Activated CD4-positive, alpha-beta T cell treated with anti-CD3 and anti-CD28 coated beads for 1 hour (primary cell): ENCODE measurements at regions not wholly inside any gene's neighbourhood (a gene's known extent, or its start where the extent isn't known, plus 50 kb on each side); places are given as distances from the start of the nearest gene placed in this dataset.

Source experiments
- DNase-seq: peaks from one replicate; pipeline ENCODE4 v3.0.0-alpha.2; 2020

DNA sequence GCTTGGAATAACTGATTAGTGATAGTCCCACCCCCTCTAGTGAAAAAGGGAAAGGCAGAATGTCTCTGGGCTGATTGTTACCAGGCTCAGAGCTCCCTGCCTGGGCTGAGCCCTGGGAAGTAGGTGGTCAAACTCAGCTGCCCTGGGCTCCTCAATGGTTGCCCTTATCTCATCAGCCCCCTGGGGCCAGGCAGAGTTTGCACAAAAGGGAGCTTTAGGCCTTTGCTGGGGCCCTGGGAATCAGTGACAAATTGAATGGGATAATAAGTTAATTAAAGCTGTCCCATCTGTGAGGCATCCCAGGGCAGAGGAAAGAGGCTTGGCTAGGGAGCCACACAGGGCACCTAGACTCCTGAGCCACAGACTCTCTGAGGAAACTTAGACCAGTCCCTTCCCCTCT is 89.0 kb downstream of the EFNB1 start:
- no peak for DNase-seq

DNA sequence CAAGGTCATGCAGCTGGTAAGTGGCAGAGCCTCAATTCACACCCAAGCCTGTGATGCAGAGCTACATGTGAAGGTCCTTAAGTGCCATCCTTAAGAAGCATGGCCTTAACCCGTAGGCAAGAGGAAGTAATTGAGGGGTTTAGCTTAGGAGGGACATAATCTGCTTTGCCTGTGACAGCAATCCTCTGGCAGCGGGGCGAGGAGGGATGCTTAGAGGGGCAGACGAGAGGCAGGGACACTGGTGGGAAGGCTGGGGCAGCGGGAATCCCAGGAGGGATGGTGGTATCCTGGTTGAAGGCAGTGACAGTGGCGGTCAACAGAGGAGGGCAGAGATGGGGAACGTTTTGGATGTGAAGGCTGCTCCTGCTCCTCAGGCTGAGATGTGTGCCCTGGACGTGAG is 88.1 kb downstream of the EFNB1 start:
- no peak for DNase-seq

DNA sequence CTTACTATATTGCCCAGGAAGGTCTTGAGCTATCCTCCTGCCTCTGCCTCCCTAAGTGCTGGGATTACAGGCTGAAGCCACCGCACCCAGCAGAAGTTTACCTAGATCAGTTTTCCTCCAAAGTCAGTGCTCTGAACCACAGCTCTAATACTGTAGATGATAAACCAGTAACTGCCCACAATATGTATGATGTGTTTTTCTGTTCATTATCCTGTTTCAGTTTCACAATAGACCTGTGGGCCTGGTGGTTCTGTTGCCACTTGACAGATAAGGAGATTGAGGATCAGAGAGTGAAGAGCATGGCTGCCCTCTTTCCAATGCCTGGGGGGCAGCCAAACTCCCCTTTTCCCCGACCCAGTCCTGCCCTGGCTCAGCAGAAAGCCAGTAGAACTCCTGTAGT is 87.0 kb downstream of the EFNB1 start:
- no peak for DNase-seq

- no peak for DNase-seq
Observed at GRCh38 chrX:68914479-68914946, 85.7 kb downstream of the EFNB1 start.

- DNase-seq, result no peak
Observed at GRCh38 chrX:68913249-68913547, 84.4 kb downstream of the EFNB1 start.

- no peak for DNase-seq
Observed at GRCh38 chrX:68912113-68912512, 83.3 kb downstream of the EFNB1 start.

DNA sequence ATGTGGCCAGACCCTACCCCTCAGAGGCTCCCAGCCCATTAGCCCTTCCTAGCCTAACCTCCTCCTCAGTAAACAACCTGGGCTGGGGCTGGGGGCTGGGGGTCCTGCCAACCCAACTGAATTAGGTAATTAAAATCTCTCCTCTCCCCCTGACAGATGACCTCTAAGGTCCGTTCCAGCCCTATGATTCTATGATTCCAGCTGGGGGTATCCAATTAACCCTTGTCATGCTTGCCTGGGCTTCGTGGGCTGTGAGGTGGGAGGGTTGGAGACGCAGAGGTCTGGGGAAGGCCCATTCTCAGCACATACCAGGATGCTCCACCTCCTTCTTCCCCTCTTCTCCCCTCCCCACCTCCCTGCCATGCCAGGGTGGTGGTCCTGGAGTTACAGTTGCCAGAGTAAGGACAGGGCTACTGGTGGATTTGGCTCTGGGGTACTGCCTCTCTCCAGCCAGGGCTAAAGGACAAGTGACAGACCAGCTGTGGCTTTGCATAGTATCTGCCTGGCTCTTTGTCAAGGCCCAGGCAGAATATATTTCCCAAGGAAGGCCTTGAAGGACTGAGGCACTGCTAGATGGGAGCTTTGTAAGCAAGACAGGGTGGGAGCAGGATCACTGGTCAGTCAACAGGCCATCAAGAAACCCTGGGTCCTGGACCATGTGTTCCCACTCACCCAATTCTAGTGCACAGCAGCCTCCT is 82.1 kb downstream of the EFNB1 start:
- DNase-seq, result no peak

DNA sequence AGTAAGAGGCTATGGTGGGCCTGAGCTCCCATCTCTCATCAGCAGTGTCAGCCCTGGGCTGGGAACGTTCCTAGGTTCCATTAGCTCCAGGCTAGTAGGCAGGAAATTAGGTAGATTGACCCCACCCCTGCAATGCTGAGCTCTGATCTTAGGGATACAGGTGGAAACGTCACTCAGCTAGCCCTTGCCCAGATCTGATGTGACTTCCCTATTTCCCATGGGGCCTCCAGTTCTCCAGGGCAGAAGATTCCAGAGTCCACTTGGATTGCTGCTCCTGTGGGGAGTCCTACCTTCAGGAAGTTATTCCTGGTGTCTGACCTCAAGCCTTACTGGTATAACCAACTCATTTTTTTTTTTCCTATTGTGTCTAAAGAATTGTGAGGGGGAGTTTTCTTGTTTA is 81.1 kb downstream of the EFNB1 start:
- DNase-seq, result no peak

DNA sequence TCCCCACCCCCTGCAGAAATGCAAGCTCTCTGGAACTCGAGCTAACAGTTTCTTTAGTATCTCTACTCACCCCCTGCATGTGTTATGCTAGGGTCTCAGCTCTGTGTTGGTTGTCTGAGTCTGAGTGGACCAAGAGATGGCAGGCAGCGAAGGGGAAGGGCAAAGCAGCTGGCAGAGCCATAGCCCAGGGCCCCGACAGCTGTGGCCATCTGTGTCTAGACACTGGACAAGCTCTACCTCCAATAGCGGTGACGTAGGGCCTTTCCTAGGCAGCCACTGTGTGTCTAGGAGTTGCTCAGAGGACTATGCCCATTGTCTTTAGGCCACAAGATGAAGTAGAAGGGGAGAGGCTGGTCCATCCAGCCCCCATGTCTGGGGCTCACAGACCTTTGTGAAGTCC is 79.2 kb downstream of the EFNB1 start:
- DNase-seq, result no peak

DNA sequence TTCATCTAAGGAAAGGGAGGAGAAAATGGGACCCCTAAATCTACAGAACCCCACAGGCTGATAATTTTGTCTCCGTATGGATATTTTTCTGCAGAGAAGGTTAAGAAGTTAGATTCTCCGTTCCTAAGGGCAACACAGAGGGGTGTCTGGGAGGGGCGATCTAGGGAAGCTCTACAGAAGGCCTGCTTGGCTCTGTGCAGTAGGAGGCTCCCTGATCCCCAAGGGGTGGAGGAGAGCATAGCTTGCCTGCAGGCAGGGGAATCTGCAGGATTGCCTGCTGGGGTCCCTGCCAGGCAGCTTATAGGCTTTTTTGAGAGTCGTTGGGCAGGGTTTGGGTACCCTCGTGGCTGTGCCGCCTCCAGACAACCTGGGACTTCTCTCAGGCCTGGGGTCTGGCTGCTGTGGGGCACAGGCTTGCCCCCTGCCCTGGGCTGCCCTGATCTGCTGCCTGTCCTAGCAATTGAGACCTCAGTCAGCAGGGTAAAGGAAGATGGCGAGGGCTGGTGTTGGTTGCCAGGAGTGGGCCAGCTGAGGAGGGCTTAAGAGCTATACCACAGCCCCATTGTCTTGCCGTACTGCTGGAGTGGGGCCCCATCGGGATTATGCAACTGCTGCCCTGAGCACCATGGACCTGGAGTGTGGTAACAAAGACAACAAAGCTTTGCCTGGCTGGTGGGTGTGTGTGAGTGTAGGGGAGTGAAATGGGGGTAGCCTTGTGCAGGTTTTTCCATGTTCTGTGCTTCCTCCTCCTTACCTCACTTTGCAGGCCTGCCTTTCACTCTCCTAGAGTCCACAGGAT is 74.1 kb downstream of the EFNB1 start:
- no peak for DNase-seq

GRCh38 chrX:68901519-68901918 is 72.7 kb downstream of the EFNB1 start:
- DNase-seq, result no peak

- no peak for DNase-seq
Observed at GRCh38 chrX:68898598-68898997, 69.8 kb downstream of the EFNB1 start.

DNA sequence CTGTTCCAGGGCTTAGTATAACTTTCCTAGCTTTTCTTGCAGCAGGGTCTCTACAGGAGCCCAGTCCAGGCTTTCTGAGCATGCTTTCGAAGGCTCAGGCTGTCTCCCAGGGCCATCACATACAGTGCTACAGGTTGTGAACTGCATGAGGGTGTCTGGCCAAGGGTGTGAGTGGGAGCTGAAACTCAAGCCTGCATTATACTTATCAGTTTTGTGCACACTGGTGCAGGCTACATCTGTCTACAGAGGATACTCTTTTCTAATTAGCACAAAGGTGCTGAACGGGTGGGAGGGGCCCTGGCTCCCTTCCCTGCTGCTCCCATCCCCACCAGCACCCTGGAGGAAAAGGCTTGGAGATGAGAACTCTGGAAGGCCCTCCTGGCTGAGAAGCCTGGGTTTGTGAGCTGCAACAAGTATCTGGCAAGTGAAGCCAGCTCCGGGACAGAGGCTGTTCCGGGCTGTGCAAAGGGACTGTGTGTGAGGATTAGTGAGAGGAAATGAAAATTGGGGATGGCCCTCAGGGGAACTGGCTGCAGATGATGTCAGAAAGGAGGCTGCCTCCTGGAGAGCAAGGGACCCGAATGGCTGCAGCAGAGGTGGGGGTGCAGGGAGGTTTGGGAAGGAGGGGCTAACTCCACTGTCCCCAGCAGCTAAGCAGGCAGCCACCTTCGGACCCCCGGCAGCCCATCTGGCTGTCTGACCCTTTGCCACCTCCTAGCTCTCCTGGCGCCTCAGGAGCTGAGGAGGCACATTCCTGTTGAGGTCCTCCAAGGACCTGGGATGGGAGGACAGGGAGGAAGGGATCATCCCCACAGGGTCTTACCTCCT is 68.5 kb downstream of the EFNB1 start:
- DNase-seq, result no peak

- DNase-seq, result no peak
Observed at GRCh38 chrX:68896581-68896980, 67.8 kb downstream of the EFNB1 start.

- DNase-seq, result no peak
Observed at GRCh38 chrX:68895778-68896177, 67.0 kb downstream of the EFNB1 start.

GRCh38 chrX:68895341-68895755 is 66.5 kb downstream of the EFNB1 start:
- DNase-seq, result no peak

- DNase-seq, result no peak
Observed at GRCh38 chrX:68894513-68895340, 65.9 kb downstream of the EFNB1 start.

GRCh38 chrX:68894142-68894512 is 65.3 kb downstream of the EFNB1 start:
- DNase-seq, result no peak

DNA sequence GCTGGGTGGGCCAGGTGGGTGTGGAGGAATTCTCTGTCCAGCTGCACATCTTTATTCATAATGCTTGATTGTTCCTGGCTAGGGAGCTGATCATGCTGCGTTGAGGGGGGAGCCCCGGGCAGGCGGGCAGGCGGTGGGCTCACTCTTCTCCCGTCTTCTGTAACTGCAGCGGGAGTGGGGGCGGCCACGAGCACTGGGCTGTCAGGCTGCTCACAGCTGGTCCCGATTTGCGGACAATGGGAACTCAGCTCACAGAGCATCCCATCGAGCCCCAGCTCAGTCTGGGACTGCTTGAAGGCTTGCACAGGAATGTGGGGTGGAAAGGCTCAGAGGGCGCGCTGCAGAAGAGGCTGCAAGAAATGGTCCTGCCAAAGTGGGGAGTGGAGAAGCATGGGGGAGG is 63.8 kb downstream of the EFNB1 start:
- DNase-seq, result no peak

- DNase-seq, result no peak
Observed at GRCh38 chrX:68892134-68892533, 63.3 kb downstream of the EFNB1 start.
